Panc1 (cell line): ENCODE measurements at regions not wholly inside any gene's neighbourhood (a gene's known extent, or its start where the extent isn't known, plus 50 kb on each side); places are given as distances from the start of the nearest gene placed in this dataset.

Experiments used
- CTCF ChIP-seq: fragments of 450-650 bp; IDR thresholded peaks from 2 replicates; pipeline ENCODE4 v1.5.1; 2017; ENCODE audit warnings: mild to moderate bottlenecking
- POLR2AphosphoS5 ChIP-seq: IDR thresholded peaks from 2 replicates; pipeline ENCODE4 v1.6.1; 2012; ENCODE audit warnings: mild to moderate bottlenecking, low read depth, low read length, moderate library complexity

- TF ChIP-seq POLR2AphosphoS5, result no peak
- no peak for TF ChIP-seq CTCF
These were observed 2109.8 kb upstream of the CELF4 start for GRCh38 chr18:39675368-39675767.
